Loucy (cell line): ENCODE measurements at regions not wholly inside any gene's neighbourhood (a gene's known extent, or its start where the extent isn't known, plus 50 kb on each side); places are given as distances from the start of the nearest gene placed in this dataset.

Experiments used
- H2AFZ ChIP-seq: fragments of 200-600 bp; sonication (generic); 2 replicates; pipeline ENCODE4 v1.6.0; 2016; ENCODE audit warnings: antibody characterized with exemption, mild to moderate bottlenecking, low read length, moderate library complexity
- H3F3A ChIP-seq: fragments of 200-600 bp; 2 replicates; pipeline ENCODE4 v1.6.0; 2016; ENCODE audit warnings: antibody characterized with exemption, low read depth, mild to moderate bottlenecking
- H3K27me3 ChIP-seq: fragments of 200-600 bp; sonication (generic); 2 replicates; pipeline ENCODE4 v1.6.1; 2014; ENCODE audit warnings: low read length, mild to moderate bottlenecking; ENCODE audit not compliant: insufficient read depth, poor library complexity, severe bottlenecking
- H3K36me3 ChIP-seq: fragments of 200-600 bp; sonication (generic); 2 replicates; pipeline ENCODE4 v1.6.1; 2016; ENCODE audit warnings: low read length; ENCODE audit not compliant: insufficient read depth
- H3K4me1 ChIP-seq: fragments of 200-600 bp; sonication (generic); 2 replicates; pipeline ENCODE4 v1.5.1; 2014; ENCODE audit warnings: low read length, mild to moderate bottlenecking; ENCODE audit not compliant: insufficient read depth, poor library complexity, severe bottlenecking
- H3K4me2 ChIP-seq: fragments of 200-600 bp; sonication (generic); 2 replicates; pipeline ENCODE4 v1.6.0; 2014; ENCODE audit warnings: antibody characterized with exemption, low read length, low read depth, mild to moderate bottlenecking; ENCODE audit not compliant: poor library complexity, severe bottlenecking
- H3K4me3 ChIP-seq: fragments of 200-600 bp; sonication (generic); 2 replicates; pipeline ENCODE4 v1.5.1; 2014; ENCODE audit warnings: low read length, mild to moderate bottlenecking, mixed read lengths; ENCODE audit not compliant: poor library complexity, severe bottlenecking
- H3K79me2 ChIP-seq: fragments of 200-600 bp; sonication (generic); 2 replicates; pipeline ENCODE4 v1.6.1; 2014; ENCODE audit warnings: low read length; ENCODE audit not compliant: insufficient read depth
- H3K9ac ChIP-seq: fragments of 200-600 bp; sonication (generic); 2 replicates; pipeline ENCODE4 v1.6.0; 2014; ENCODE audit warnings: mild to moderate bottlenecking, low read depth, low read length, moderate library complexity; ENCODE audit not compliant: poor library complexity, severe bottlenecking
- H3K9me2 ChIP-seq: fragments of 200-600 bp; sonication (generic); replicated peaks from 2 replicates; pipeline ENCODE4 v1.6.1; 2016; ENCODE audit warnings: low read depth, low read length, mixed read lengths
- H3K9me3 ChIP-seq: fragments of 200-600 bp; sonication (generic); 2 replicates; pipeline ENCODE4 v1.6.1; 2014; ENCODE audit warnings: mild to moderate bottlenecking, antibody characterized with exemption, low read length, low read depth; ENCODE audit not compliant: insufficient read depth
- H4K20me1 ChIP-seq: fragments of 200-600 bp; sonication (generic); 2 replicates; pipeline ENCODE4 v1.6.0; 2014; ENCODE audit warnings: antibody characterized with exemption, low read length, mild to moderate bottlenecking; ENCODE audit not compliant: insufficient read depth, poor library complexity, severe bottlenecking
- EZH2phosphoT487 ChIP-seq: fragments of 200-600 bp; IDR thresholded peaks from 2 replicates; pipeline ENCODE4 v1.6.1; 2018; ENCODE audit warnings: antibody characterized with exemption, mild to moderate bottlenecking, moderate library complexity, borderline replicate concordance
- TF ChIP-seq, protein P1 (sequence below): fragments of 200-600 bp; sonication (generic); conservative IDR thresholded peaks from 2 replicates; pipeline ENCODE4 v1.5.1; 2014; ENCODE audit warnings: mild to moderate bottlenecking, antibody characterized with exemption, low read length

DNA sequence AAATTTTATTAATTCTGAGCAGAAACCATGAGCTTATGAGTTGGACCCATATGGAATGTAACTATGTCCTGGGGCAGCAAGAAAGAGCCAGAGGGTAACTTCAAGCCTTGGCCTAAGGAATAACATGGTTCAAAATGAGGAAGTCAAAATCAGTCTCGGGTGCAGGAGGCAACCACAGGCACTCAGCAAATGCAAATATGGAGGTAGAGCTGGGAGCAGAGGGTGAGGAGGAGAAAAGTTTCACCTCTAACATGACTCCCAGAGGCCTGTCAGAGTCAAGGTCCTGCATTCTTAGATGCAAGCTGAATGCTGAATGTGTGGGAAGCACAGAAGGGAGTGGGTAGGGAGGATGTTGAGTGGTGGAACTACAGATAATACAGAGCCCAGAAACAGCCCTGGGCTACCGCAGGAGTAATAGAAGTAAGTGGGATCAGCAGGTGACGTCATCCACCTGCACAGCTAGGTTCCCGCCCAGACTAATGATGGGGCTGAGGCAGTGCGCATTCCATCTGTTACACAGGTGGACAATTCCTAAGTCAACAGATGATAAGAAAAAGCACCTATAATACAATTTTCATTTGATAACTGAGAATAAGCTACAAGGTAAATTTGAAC lies 279.8 kb upstream of the ARRDC4 start:
- H3K4me2 ChIP-seq, result no peak overlapping the region
- H4K20me1 ChIP-seq, result no peaks in the 10 kb centered on the region
- no peaks in the 10 kb centered on the region for H3K9me3 ChIP-seq
- no peak overlapping the region for H2AFZ ChIP-seq
- no peaks in the 10 kb centered on the region for H3K79me2 ChIP-seq
- no peak overlapping the region for H3K9ac ChIP-seq
- no peak overlapping the region for H3K4me3 ChIP-seq
- no peaks in the 10 kb centered on the region for H3F3A ChIP-seq
- TF ChIP-seq EZH2phosphoT487, result no peak
- TF ChIP-seq, protein P1, sequence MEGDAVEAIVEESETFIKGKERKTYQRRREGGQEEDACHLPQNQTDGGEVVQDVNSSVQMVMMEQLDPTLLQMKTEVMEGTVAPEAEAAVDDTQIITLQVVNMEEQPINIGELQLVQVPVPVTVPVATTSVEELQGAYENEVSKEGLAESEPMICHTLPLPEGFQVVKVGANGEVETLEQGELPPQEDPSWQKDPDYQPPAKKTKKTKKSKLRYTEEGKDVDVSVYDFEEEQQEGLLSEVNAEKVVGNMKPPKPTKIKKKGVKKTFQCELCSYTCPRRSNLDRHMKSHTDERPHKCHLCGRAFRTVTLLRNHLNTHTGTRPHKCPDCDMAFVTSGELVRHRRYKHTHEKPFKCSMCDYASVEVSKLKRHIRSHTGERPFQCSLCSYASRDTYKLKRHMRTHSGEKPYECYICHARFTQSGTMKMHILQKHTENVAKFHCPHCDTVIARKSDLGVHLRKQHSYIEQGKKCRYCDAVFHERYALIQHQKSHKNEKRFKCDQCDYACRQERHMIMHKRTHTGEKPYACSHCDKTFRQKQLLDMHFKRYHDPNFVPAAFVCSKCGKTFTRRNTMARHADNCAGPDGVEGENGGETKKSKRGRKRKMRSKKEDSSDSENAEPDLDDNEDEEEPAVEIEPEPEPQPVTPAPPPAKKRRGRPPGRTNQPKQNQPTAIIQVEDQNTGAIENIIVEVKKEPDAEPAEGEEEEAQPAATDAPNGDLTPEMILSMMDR, result no peak
- H3K9me2 ChIP-seq, result no peaks in the 10 kb centered on the region
- H3K27me3 ChIP-seq, result no peaks in the 10 kb centered on the region
- H3K36me3 ChIP-seq, result no peaks in the 10 kb centered on the region
- no peaks in the 10 kb centered on the region for H3K4me1 ChIP-seq

DNA sequence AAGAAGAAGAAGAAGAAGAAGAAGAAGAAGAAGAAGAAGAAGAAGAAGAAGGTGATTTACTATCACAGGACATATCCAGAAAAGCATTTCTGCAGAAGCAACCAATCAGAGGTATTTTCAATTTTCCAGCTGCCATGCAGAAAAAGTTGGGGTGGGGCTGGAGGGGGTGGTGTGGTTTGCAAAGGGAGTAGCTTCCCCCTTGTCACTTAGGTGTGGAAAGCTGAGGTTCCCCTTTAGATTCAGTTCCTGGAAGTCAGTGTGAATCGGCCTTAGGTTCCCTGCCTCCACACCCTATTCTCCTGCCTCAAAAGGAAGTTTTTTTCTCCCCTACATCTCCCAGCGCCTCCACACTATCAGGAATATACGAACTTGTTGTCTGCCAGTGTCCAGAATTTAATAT lies 276.7 kb upstream of the ARRDC4 start:
- H3F3A ChIP-seq, result no peaks in the 10 kb centered on the region
- no peaks in the 10 kb centered on the region for H3K27me3 ChIP-seq
- no peak overlapping the region for H3K4me3 ChIP-seq
- H2AFZ ChIP-seq, result no peak overlapping the region
- no peaks in the 10 kb centered on the region for H4K20me1 ChIP-seq
- H3K4me1 ChIP-seq, result no peaks in the 10 kb centered on the region
- TF ChIP-seq, protein P1, result no peak
- TF ChIP-seq EZH2phosphoT487, result no peak
- H3K9ac ChIP-seq, result no peak overlapping the region
- no peaks in the 10 kb centered on the region for H3K36me3 ChIP-seq
- no peak overlapping the region for H3K4me2 ChIP-seq
- no peaks in the 10 kb centered on the region for H3K9me3 ChIP-seq
- H3K79me2 ChIP-seq, result no peaks in the 10 kb centered on the region
- H3K9me2 ChIP-seq, result no peaks in the 10 kb centered on the region

DNA sequence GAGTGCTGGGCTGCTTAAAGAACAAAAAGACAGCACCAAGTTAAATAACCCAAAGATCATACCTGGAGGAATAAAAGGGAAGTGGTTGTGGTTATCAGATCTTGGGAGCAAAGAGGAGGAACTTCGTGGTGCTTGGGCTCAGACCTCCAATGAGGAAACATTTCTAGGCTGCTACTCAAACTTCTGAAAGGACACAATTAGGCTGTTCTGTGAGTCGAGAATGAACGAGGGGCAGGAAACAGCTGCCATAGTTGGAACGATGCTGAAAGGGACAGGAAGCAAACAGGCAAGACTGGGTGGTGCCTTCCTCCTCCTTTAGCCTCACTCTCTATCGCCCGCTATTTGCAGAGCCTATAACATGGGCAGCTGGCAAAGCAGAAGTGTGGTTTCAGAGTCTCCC lies 276.3 kb upstream of the ARRDC4 start:
- no peaks in the 10 kb centered on the region for H3K36me3 ChIP-seq
- H3K4me1 ChIP-seq, result no peaks in the 10 kb centered on the region
- H3K79me2 ChIP-seq, result no peaks in the 10 kb centered on the region
- H3K27me3 ChIP-seq, result no peaks in the 10 kb centered on the region
- no peak overlapping the region for H3K4me2 ChIP-seq
- no peak overlapping the region for H2AFZ ChIP-seq
- no peaks in the 10 kb centered on the region for H3K9me2 ChIP-seq
- H3F3A ChIP-seq, result no peaks in the 10 kb centered on the region
- no peaks in the 10 kb centered on the region for H4K20me1 ChIP-seq
- TF ChIP-seq, protein P1, result no peak
- no peak for TF ChIP-seq EZH2phosphoT487
- H3K9me3 ChIP-seq, result no peaks in the 10 kb centered on the region
- no peak overlapping the region for H3K9ac ChIP-seq
- no peak overlapping the region for H3K4me3 ChIP-seq
